ENCODE measurements at regions not wholly inside any gene's neighbourhood (a gene's known extent, or its start where the extent isn't known, plus 50 kb on each side); places are given as distances from the start of the nearest gene placed in this dataset.

- TF ChIP-seq POLR2A (IDR thresholded peaks at IDR 0.05): no peak
- no peak for TF ChIP-seq CTCF (IDR thresholded peaks at IDR 0.05)
These were observed 81.5 kb downstream of the ZNF22 start for GRCh38 chr10:45082176-45082575.

All from sigmoid colon (tissue), 3 donors.